TTC549 (cell line): ENCODE measurements at regions not wholly inside any gene's neighbourhood (a gene's known extent, or its start where the extent isn't known, plus 50 kb on each side); places are given as distances from the start of the nearest gene placed in this dataset.

ENCODE experiments used
- FAIRE-seq: peaks from 2 replicates; lab custom pipeline; 2012; peaks lifted over from hg19 to GRCh38; lab: Jason Lieb, UNC

DNA sequence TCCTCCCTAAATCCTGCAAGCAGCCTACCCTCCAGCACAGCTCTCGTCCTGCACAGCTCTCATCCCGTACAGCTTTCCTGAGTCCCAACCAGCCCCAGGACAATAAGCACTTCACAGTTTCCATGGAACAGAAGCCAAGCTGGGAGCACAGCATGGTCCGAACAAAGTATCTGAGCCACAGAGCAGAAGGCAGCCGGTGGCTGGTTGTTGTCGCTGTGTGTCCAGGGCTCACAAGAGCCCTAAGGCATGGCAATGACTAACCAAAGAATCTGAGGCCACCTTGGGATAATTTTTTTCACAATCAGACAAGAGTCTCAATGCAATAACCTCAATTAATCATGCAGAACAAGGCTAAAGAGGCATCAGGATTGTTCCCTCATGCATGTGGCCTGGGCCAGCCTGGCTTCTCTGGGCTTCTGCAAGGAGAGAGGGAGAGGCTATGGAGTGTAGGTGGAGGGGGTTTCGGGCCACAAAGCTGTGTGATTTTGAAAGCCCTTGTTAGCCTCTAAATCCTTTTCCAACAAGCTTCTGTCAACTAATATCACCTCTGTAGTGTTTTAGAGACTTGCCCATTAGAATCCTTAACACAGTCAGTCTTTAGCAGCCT is 323.4 kb downstream of the PIK3R1 start:
- FAIRE-seq: no peak

GRCh38 chr5:68540798-68541590 is 325.4 kb downstream of the PIK3R1 start:
- no peak for FAIRE-seq

DNA sequence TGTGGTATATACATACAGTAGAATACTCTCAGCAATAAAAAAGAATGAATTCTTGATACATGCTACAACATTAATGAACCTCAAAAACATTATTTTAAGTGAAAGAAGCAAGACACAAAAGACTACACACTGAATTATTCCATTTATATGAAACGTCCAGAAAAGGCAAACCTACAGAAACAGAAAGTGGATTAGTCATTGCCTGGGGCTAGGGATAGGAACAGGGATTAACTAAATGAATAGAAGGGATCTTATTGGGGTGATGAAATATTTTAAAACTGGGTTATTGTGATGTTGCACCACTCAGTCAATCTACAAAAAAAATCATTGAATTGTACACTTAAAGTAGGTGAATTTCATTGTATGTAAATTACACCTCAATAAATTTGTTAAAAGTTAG is 326.7 kb downstream of the PIK3R1 start:
- no peak for FAIRE-seq

DNA sequence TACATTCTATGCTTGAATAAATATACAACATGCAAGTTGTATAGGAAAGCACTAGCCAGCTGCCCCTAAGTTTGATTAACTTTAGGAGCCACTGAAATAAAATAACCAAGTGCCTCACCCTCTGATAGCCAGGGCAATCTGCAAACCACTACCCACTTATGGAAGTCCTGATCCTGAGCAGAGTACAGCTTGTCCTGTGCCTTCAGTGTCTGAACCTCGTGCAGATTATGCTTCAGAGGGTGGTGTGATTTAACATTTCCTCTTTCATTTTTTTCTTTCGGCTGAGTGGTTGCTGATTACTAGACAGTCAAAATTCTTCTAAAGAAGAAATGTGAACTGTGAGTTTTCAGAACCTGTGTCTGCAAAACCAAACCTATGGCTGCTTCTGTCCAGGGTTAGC is 327.7 kb downstream of the PIK3R1 start:
- no peak for FAIRE-seq

DNA sequence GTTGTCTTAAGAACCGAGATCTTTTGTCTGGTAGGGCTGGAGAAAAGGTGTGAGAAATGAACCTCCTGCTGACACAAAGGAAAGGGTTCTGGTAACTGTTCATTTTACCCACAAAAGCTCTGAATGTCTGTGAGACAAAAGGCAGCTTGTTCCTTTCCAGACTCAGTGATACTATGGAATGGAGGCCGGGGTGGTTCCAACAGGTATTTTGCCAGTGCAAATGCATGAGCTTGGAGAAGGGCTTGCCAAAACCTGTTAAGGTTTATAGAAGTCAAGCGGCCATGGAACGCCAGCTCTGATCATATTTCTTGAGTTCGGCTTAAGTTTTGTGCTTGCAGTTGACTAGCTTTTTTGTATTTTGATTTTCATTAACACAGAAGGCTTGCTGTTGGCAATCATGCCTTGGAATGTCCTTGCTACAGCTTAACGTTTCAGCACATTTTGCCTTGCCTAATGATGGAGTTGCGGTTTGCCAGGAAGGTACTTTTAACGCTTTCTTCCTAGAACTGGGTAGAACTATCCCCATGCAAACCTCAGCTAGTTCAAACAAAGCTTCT is 328.6 kb downstream of the PIK3R1 start:
- FAIRE-seq: no peak

DNA sequence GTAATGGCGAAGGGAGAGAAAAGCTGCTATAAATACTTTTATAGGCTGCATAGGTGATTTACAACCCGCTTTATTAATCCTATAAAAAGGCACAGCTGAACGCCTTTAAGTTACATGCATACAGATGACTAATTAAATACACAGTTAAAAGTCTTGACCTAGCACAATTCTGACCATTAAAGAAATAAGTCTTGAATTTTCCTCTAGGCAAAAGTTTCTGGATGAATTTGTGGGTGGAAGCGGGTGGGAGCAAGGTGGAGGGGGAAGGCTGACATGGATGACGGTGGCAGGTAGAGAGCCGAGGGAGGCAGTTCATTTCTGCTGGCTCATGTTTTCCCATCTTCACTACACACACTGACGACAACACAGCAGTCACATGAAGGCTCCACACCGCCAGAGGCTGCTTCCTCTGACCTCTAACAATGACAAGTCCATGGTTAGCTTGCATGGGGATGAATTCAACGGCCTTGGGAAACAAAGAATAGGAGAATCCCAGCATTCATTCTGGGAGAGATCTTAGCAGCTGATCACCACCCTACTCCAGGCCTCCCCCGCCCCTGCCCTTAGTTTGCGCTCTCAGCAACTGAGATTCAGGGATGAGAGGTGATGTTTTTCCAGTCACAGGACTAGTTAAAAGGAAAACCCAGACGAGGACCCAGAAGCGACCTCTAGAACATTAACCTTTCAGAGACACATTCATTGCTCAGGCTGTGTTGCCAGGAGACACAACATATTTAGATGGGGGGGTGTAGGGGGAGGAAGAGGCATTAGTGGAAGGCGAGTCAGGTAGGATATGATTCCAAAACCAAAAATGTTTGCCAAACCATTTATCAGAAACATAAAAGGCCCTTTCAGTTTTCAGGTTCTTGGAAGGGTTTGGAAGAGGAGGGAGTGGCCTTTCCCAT is 329.3 kb downstream of the PIK3R1 start:
- no peak for FAIRE-seq

DNA sequence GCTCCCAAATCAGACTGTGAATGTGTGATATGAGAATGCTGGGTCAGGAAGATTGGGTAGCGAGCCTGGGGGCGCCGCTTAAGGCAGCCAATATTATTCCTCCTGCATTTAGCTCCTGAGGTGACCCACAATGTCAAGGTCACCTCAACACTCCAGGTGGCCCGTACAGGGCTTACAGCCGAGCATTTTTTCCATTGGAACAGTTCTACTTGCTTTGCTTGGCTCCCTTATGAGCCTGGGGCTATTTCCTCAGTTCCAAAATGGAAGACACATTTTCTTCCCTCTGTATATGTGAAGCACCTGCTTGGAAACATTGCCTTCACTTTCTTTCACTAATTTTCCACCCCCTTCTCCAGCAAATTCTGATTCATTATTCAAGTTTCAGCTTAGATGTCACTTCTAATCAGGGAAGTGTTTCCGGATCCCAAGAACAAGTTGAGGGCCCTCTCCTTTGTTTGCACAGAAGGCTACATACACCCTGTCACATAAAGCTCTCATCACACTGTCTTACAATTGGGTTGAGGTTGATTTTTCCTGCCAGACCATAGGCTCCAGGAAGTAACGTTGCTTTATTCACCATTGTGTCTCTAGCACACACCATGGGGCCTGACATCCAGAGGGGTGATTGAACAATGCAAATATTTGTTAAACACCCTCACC is 330.2 kb downstream of the PIK3R1 start:
- no peak for FAIRE-seq

DNA sequence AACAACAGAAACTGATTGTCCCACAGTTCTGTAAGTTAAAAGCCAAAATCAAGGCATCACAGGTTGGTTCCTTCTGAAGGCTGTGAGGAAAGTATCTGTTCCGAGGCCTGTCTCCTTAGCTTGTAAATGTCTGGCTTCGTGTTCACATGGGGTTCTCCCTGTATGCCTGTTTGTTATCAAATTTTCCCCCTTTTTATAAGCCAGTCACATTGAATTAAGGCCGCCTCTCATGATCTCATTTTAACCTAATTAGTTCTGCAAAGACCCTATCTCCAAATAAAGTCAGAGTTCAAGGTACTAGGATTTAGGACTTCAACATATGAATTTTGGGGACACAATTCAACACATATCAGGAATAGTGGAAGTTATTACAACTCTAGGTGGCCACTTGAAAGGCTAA is 331.5 kb downstream of the PIK3R1 start:
- FAIRE-seq: no peak

GRCh38 chr5:68547622-68548021 is 332.1 kb downstream of the PIK3R1 start:
- FAIRE-seq: no peak

DNA sequence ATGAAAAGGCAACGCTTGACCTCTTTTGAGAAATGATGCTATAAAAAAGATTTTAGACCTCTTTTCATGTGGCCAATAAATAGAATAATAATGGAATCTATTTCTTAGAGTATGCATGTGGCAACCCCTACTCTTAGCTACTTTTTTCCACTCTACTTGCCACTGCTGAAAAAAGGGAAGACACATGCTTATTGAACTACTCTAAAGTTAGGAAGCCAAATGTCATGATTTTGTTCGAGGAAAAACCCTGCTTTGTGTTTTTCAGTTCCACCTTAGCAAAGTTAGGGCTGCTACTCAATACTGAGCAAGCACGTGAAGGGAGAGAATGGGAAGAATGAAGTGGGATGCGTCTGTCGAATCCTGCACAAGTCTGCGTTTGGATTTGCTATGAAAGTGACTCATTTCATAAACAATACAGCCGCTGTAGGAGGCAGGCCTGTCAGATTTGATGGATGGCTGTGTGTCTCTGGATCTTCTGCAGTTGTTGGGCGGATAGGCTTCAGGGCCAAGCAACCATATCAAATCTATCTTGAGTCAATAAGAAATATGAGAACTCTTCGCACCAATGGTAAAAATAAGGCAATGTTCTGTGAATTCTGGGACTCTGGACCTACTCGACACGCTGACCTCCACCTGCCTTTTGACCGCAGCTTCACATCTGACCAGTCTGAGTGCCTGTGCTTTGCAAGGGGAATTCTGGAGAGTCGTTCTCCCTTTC is 333.6 kb downstream of the PIK3R1 start:
- FAIRE-seq: no peak

GRCh38 chr5:68550015-68550414 is 334.5 kb downstream of the PIK3R1 start:
- no peak for FAIRE-seq

GRCh38 chr5:68551436-68551835 is 335.9 kb downstream of the PIK3R1 start:
- no peak for FAIRE-seq

DNA sequence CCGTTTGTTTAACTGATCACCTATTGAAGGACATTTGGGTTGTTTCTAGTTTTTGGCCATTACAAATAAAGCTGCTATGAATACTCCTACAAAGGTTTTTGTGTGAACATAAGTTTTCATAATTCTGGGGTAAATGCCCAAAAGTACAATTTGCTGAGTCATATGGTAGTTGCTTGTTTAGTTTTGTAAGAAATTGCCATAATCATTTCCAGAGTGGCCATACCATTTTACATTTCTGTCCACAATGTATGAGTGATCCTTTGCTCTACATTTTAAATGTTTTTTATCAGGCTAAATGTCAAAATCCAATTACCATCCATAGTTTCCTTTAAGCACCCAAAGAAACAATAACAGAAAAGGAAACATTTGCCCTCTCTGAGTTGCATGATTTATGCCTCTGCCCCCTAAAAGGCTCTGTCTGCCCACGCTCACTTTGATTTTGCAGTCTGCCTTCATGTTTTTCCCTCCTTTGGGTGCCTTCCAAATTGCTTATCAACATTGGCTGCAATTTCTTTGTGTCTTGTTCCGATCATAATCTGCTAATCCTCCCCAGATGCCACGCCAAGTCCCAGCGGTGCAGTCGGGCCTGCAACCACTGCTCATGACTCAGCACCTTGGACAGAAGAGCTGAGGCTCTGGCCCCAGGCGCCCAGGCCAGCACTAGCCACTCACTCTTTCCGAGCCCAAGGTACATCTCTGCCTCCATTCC is 339.2 kb downstream of the PIK3R1 start:
- FAIRE-seq: no peak

- FAIRE-seq: no peak
These were observed 340.5 kb downstream of the PIK3R1 start for GRCh38 chr5:68555907-68556681.

DNA sequence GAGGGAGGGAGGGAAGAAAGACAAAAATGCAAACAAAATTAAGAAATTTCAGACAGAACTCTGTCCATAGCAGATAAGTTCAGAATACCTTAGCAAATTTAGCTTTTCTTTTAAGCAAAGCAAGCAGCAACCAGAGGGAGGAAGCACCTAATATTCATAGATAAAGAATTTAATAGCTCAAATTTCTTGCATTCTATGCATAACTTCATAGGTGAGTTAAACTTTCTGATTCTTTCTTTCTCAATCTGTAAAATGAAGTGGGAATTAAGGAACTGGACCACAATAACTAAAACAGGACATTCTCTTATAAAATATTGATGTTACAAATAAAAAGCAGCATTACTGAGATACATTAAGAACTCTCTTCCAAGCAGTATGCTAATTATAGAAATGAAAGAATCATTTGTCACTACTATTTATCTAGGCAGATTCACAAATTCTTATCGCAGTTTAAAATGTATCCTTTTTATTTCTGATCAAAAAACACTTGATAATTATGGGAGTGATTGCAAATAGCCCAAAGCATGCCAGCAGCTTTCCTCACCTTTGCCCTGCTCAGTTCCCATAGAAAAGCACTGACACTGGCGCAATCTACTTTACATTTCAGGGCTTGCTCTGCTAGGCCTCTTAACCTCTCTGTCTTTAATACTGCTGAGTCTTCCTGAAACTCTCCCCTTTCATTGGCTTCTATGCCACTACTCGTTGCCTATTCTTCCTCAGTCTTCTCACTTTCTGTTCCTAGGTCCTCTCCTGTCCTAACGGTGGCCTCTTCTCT is 341.8 kb downstream of the PIK3R1 start:
- no peak for FAIRE-seq

GRCh38 chr5:68562308-68562707 is 346.8 kb downstream of the PIK3R1 start:
- FAIRE-seq: no peak

DNA sequence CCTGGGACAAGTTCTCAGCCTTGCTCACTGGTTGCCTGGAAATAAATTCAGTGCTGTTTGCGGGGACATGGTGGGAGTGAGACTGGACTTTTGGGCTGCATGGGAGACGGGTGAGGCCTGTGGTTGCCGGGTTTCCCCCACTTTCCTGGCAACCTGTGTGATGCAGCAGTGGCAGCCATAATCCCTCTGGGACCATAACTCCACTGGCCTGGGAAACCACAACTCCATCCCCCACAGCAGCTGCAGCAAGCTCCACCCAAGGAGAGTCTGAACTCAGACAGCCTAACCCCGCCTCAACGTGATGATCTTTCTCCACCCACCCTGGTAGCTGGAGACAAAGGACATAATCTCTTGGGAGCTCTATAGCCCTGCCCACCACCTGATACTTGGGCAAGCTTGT is 349.9 kb downstream of the PIK3R1 start:
- no peak for FAIRE-seq

- FAIRE-seq: no peak
These were observed 361.2 kb downstream of the PIK3R1 start for GRCh38 chr5:68576805-68577204.

- FAIRE-seq: no peak
These were observed 366.7 kb downstream of the PIK3R1 start for GRCh38 chr5:68582284-68582683.
